B cell (primary cell): ENCODE measurements at regions not wholly inside any gene's neighbourhood (a gene's known extent, or its start where the extent isn't known, plus 50 kb on each side); places are given as distances from the start of the nearest gene placed in this dataset.
"Not testable (repeated sequence)": the region's sequence is repeated elsewhere in the genome, so short reads cannot be mapped to it uniquely, and the experiment has no call there.

Experiments used
- ATAC-seq: fragments of 200-7000 bp; cut with Tn5 transposase; one replicate; pipeline ENCODE4 v1.10.0; 2021; ENCODE audit warnings: low read depth, mild to moderate bottlenecking, moderate number of reproducible peaks, moderate library complexity
- CTCF ChIA-PET: fragments of 350-600 bp; sonication (Branson Sonifier 250); formaldehyde crosslinking; loops from one replicate; lab custom pipeline; 2021; ENCODE audit warnings: antibody characterized with exemption, inconsistent platforms; lab: Charles Lee
- POLR2A ChIA-PET: fragments of 350-600 bp; sonication (Branson Sonifier 250); formaldehyde crosslinking; loops from one replicate; lab custom pipeline; 2021; ENCODE audit warnings: antibody characterized with exemption; lab: Charles Lee
- DNase-seq: peaks from one replicate; pipeline ENCODE4 v3.0.0; 2013
- H2AFZ ChIP-seq: 2 replicates; pipeline ENCODE4 v1.6.1; 2012; ENCODE audit warnings: mild to moderate bottlenecking, low read depth, low read length; ENCODE audit not compliant: insufficient read depth, poor library complexity, severe bottlenecking
- H3K27ac ChIP-seq, 2 donors: 1 replicate in 1 of 2; 2 replicates in 1 of 2; pipeline ENCODE4 v1.5.1; 2012 to 2013; ENCODE audit warnings: low read length in 2 of 2, mild to moderate bottlenecking in 2 of 2, moderate library complexity in 1 of 2
- H3K27me3 ChIP-seq, 4 experiments: fragments of 200-600 bp in 1 of 4; sonication (generic) in 1 of 4; replicated peaks in 1 of 4; 1 replicate in 2 of 4; 2 replicates in 2 of 4; pipeline versions ENCODE4 v1.6.1 to v1.7.0; 2013 to 2016; ENCODE audit warnings: low read length in 3 of 4, mild to moderate bottlenecking in 2 of 4, mixed read lengths in 1 of 4, moderate library complexity in 1 of 4; ENCODE audit not compliant: insufficient read depth in 4 of 4, control insufficient read depth in 3 of 4; ENCODE audit errors: control extremely low read depth in 1 of 4
- H3K36me3 ChIP-seq, 2 experiments: replicated peaks in 1 of 2; 1 replicate in 1 of 2; 2 replicates in 1 of 2; pipeline versions ENCODE4 v1.6.1 to v1.7.1; 2013; ENCODE audit warnings: low read length in 1 of 2; ENCODE audit not compliant: insufficient read depth in 2 of 2, control insufficient read depth in 1 of 2; ENCODE audit errors: control extremely low read depth in 1 of 2, extremely low read depth in 1 of 2
- H3K4me1 ChIP-seq, 2 donors: fragments of 200-600 bp in 1 of 2; sonication (generic) in 1 of 2; 1 replicate in 1 of 2; 2 replicates in 1 of 2; pipeline versions ENCODE4 v1.5.1 to v1.6.1; 2013 to 2017; ENCODE audit warnings: low read length in 2 of 2; ENCODE audit not compliant: control insufficient read depth in 2 of 2, insufficient read depth in 2 of 2
- H3K4me2 ChIP-seq: replicated peaks from 2 replicates; pipeline ENCODE3; 2012; ENCODE audit warnings: mild to moderate bottlenecking, low read depth, low read length; ENCODE audit not compliant: poor library complexity, severe bottlenecking
- H3K4me3 ChIP-seq, 5 experiments: fragments of 200-600 bp in 1 of 5; sonication (generic) in 1 of 5; 1 replicate in 3 of 5; 2 replicates in 2 of 5; pipeline versions ENCODE4 v1.5.1 to v1.7.0; 2011 to 2016; ENCODE audit warnings: low read length in 4 of 5, mild to moderate bottlenecking in 4 of 5, low read depth in 2 of 5, control low read depth in 1 of 5, moderate library complexity in 1 of 5; ENCODE audit not compliant: insufficient read depth in 1 of 5; ENCODE audit errors: control extremely low read depth in 1 of 5, extremely low read depth in 1 of 5
- H3K79me2 ChIP-seq: fragments of 200-600 bp; sonication (generic); one replicate; pipeline ENCODE4 v1.6.0; 2016; ENCODE audit warnings: low read length; ENCODE audit not compliant: control insufficient read depth, insufficient read depth
- H3K9ac ChIP-seq: fragments of 200-600 bp; sonication (generic); 2 replicates; pipeline ENCODE4 v1.6.1; 2017; ENCODE audit warnings: mild to moderate bottlenecking, low read length, moderate library complexity
- H3K9me3 ChIP-seq, 3 donors: one replicate each; pipeline versions ENCODE4 v1.6.1 to v1.7.1; 2013; ENCODE audit warnings: low read length in 2 of 3; ENCODE audit not compliant: control insufficient read depth in 2 of 3, insufficient read depth in 1 of 3; ENCODE audit errors: control extremely low read depth in 1 of 3
- H4K20me1 ChIP-seq: 2 replicates; pipeline ENCODE4 v1.6.0; 2012; ENCODE audit warnings: mild to moderate bottlenecking, low read length; ENCODE audit not compliant: insufficient read depth, control insufficient read depth, poor library complexity, severe bottlenecking
- H3K27ac Mint-ChIP-seq: one replicate; pipeline ENCODE4 v1.8.0; 2021; ENCODE audit warnings: mixed read lengths
- H3K27me3 Mint-ChIP-seq: one replicate; pipeline ENCODE4 v1.8.0; 2021; ENCODE audit warnings: mixed read lengths
- H3K4me1 Mint-ChIP-seq: one replicate; pipeline ENCODE4 v1.8.0; 2021; ENCODE audit warnings: mixed read lengths
- H3K4me3 Mint-ChIP-seq: one replicate; pipeline ENCODE4 v1.8.0; 2021; ENCODE audit warnings: mixed read lengths
- H3K9me3 Mint-ChIP-seq: one replicate; pipeline ENCODE4 v1.8.0; 2022; ENCODE audit warnings: mixed read lengths; ENCODE audit not compliant: insufficient read depth
- CTCF ChIP-seq: fragments of 200-600 bp; IDR thresholded peaks from one replicate; pipeline ENCODE4 v1.8.0; 2022; ENCODE audit warnings: antibody characterized with exemption, mild to moderate bottlenecking
- EZH2 ChIP-seq: IDR thresholded peaks from 2 replicates; pipeline ENCODE4 v1.6.1; 2012; ENCODE audit warnings: borderline replicate concordance, low read depth, mild to moderate bottlenecking, moderate library complexity, low read length; ENCODE audit not compliant: insufficient read depth, poor library complexity, severe bottlenecking
- WGBS: methylation state at CpG from one replicate; pipeline ENCODE4 v1.1.5; 2013; ENCODE audit warnings: missing lambda C conversion rate; ENCODE audit not compliant: insufficient coverage; 5-methylcytosine and 5-hydroxymethylcytosine counted together
- intact Hi-C: fragments of 100-400 bp; cut with micrococcal nuclease; formaldehyde crosslinking; loops from one replicate; pipeline ENCODE4 v1.10.0; 2022

GRCh38 chr5:135094339-135095051 lies 60.5 kb upstream of the PITX1 start:
- ATAC-seq: no peak

GRCh38 chr5:135093483-135093882 lies 59.5 kb upstream of the PITX1 start:
- H3K4me1 ChIP-seq, H3K27me3 ChIP-seq, H3K4me2 ChIP-seq, H3K27ac Mint-ChIP-seq, intact Hi-C loops, H3K4me3 Mint-ChIP-seq, ATAC-seq, DNase-seq, POLR2A ChIA-PET, H3K4me3 ChIP-seq, H3K79me2 ChIP-seq, H4K20me1 ChIP-seq, H3K9me3 ChIP-seq, H3K27ac ChIP-seq, H3K9me3 Mint-ChIP-seq, H3K9ac ChIP-seq, H3K36me3 ChIP-seq, H2AFZ ChIP-seq, H3K4me1 Mint-ChIP-seq: not testable (repeated sequence)
- CTCF ChIA-PET: interaction anchor here (0.8 kb wide), 1 partner anchor 94 kb away, joined by 4 read pairs; no protein-coding TSS in a partner anchor
- 83% methylated on average over 1 of the region's 1 CpG for WGBS
- H3K27me3 Mint-ChIP-seq: peaks cover 25% of the 10 kb centered on the region

More at GRCh38 chr5:135094339-135095051, 60.5 kb upstream of the PITX1 start:
- no peaks in the 10 kb centered on the region for H3K79me2 ChIP-seq
- H3K27ac ChIP-seq: no peak overlapping the region
- POLR2A ChIA-PET: no interaction called here
- Mint-ChIP-seq H3K4me3 (no peak overlapping the region), H3K27me3 (peaks cover 25% of the 10 kb centered on the region), H3K9me3 (no peaks in the 10 kb centered on the region), H3K27ac (no peak overlapping the region), H3K4me1 (no peaks in the 10 kb centered on the region)
- H3K4me3 ChIP-seq: no peak overlapping the region
- CTCF ChIA-PET: no interaction called here
- no peaks in the 10 kb centered on the region for H3K36me3 ChIP-seq
- no peak for DNase-seq
- H3K27me3 ChIP-seq: peaks cover 0 to 6% (median 2%) of the 10 kb centered on the region in 4 experiments
- intact Hi-C loops: no loop called here
- no peaks in the 10 kb centered on the region for H3K9me3 ChIP-seq
- TF ChIP-seq CTCF (no peak), EZH2 (no peak)
- H4K20me1 ChIP-seq: no peaks in the 10 kb centered on the region
- H2AFZ ChIP-seq: no peak overlapping the region
- H3K9ac ChIP-seq: no peak overlapping the region
- no peak overlapping the region for H3K4me2 ChIP-seq
- no peaks in the 10 kb centered on the region for H3K4me1 ChIP-seq
- 100% methylated on average over 3 of the region's 6 CpGs for WGBS
